Neuronal stem cell (in vitro differentiated cells): ENCODE measurements at regions not wholly inside any gene's neighbourhood (a gene's known extent, or its start where the extent isn't known, plus 50 kb on each side); places are given as distances from the start of the nearest gene placed in this dataset.

ENCODE experiments used
- DNase-seq: peaks from one replicate; pipeline ENCODE4 v3.0.0-alpha.2; 2013; ENCODE audit warnings: low spot score
- H2AFZ ChIP-seq: one replicate; pipeline ENCODE4 v1.6.1; 2013; ENCODE audit warnings: mild to moderate bottlenecking, low read length, inconsistent platforms
- H2AK5ac ChIP-seq: 2 replicates; pipeline ENCODE4 v1.6.1; 2013; ENCODE audit warnings: low read depth, mild to moderate bottlenecking, inconsistent platforms, low read length, moderate library complexity, mixed read lengths
- H2BK120ac ChIP-seq: 2 replicates; pipeline ENCODE4 v1.6.1; 2013; ENCODE audit warnings: low read depth, mild to moderate bottlenecking, inconsistent platforms, low read length, moderate library complexity, mixed read lengths
- H2BK12ac ChIP-seq: one replicate; pipeline ENCODE4 v1.6.1; 2013; ENCODE audit warnings: low read length, inconsistent platforms
- H2BK15ac ChIP-seq: 2 replicates; pipeline ENCODE4 v1.6.1; 2013; ENCODE audit warnings: mild to moderate bottlenecking, low read length, inconsistent platforms, mixed read lengths
- H2BK5ac ChIP-seq: one replicate; pipeline ENCODE4 v1.6.1; 2013; ENCODE audit warnings: inconsistent platforms, mild to moderate bottlenecking, low read length, moderate library complexity
- H3K14ac ChIP-seq: one replicate; pipeline ENCODE4 v1.6.1; 2013; ENCODE audit warnings: low read length, inconsistent platforms
- H3K18ac ChIP-seq: 2 replicates; pipeline ENCODE4 v1.6.1; 2013; ENCODE audit warnings: low read length, inconsistent platforms
- H3K23ac ChIP-seq: 2 replicates; pipeline ENCODE4 v1.6.1; 2013; ENCODE audit warnings: low read depth, mild to moderate bottlenecking, mixed read lengths, low read length, inconsistent platforms; ENCODE audit not compliant: poor library complexity
- H3K27ac ChIP-seq: replicated peaks from 3 replicates; pipeline ENCODE4 v1.5.1; 2013; ENCODE audit warnings: low read length, inconsistent platforms
- H3K27me3 ChIP-seq, 3 experiments: 2 replicates each; pipeline ENCODE4 v1.6.1; 2013; ENCODE audit warnings: low read length in 3 of 3, mild to moderate bottlenecking in 2 of 3, inconsistent platforms in 1 of 3, low read depth in 1 of 3, mixed read lengths in 1 of 3, moderate library complexity in 1 of 3; ENCODE audit not compliant: control insufficient read depth in 3 of 3, insufficient read depth in 3 of 3
- H3K36me3 ChIP-seq, 2 donors: replicated peaks in 1 of 2; 2 replicates each; pipeline ENCODE4 v1.6.1; 2013; ENCODE audit warnings: low read length in 2 of 2; ENCODE audit not compliant: control insufficient read depth in 2 of 2, insufficient read depth in 2 of 2
- H3K4ac ChIP-seq: 2 replicates; pipeline ENCODE4 v1.6.1; 2013; ENCODE audit warnings: inconsistent platforms, mild to moderate bottlenecking, low read length, moderate library complexity
- H3K4me1 ChIP-seq, 2 donors: 1 replicate in 1 of 2; 2 replicates in 1 of 2; pipeline ENCODE4 v1.6.1; 2013; ENCODE audit warnings: low read length in 2 of 2, low read depth in 1 of 2; ENCODE audit not compliant: control insufficient read depth in 2 of 2, insufficient read depth in 1 of 2
- H3K4me2 ChIP-seq: one replicate; pipeline ENCODE4 v1.6.1; 2013; ENCODE audit warnings: mild to moderate bottlenecking, low read length, inconsistent platforms; ENCODE audit not compliant: insufficient read depth, poor library complexity, severe bottlenecking
- H3K4me3 ChIP-seq, 2 donors: 2 replicates each; pipeline ENCODE4 v1.5.1; 2013; ENCODE audit warnings: low read length in 2 of 2, mild to moderate bottlenecking in 2 of 2, inconsistent platforms in 1 of 2, moderate library complexity in 1 of 2
- H3K79me1 ChIP-seq: one replicate; pipeline ENCODE4 v1.6.1; 2013; ENCODE audit warnings: low read depth, mild to moderate bottlenecking, inconsistent platforms, low read length, moderate library complexity
- H3K9ac ChIP-seq: one replicate; pipeline ENCODE4 v1.6.1; 2013; ENCODE audit warnings: mild to moderate bottlenecking, low read depth, low read length, inconsistent platforms; ENCODE audit not compliant: poor library complexity
- H3K9me3 ChIP-seq, 2 donors: replicated peaks in 1 of 2; 2 replicates each; pipeline versions ENCODE3 to v1.6.1; 2013; ENCODE audit warnings: low read length in 2 of 2, mild to moderate bottlenecking in 2 of 2, inconsistent platforms in 1 of 2, low read depth in 1 of 2, mixed read lengths in 1 of 2, moderate library complexity in 1 of 2; ENCODE audit not compliant: control insufficient read depth in 2 of 2, insufficient read depth in 1 of 2
- H4K8ac ChIP-seq: one replicate; pipeline ENCODE4 v1.6.1; 2013; ENCODE audit warnings: low read depth, mild to moderate bottlenecking, inconsistent platforms, low read length, moderate library complexity
- H4K91ac ChIP-seq: one replicate; pipeline ENCODE4 v1.6.1; 2013; ENCODE audit warnings: low read length, low read depth, mild to moderate bottlenecking, inconsistent platforms; ENCODE audit not compliant: poor library complexity
- WGBS, 2 donors: extraction: QIAGEN DNeasy Blood & Tissue Kit; methylation state at CpG; one replicate each; pipeline ENCODE4 v1.1.7; 2013; ENCODE audit warnings: missing lambda C conversion rate in 2 of 2, mixed read lengths in 1 of 2; ENCODE audit not compliant: insufficient read length in 2 of 2, insufficient replicate concordance in 1 of 2; ENCODE audit errors: extremely low coverage in 2 of 2; 5-methylcytosine and 5-hydroxymethylcytosine counted together

DNA sequence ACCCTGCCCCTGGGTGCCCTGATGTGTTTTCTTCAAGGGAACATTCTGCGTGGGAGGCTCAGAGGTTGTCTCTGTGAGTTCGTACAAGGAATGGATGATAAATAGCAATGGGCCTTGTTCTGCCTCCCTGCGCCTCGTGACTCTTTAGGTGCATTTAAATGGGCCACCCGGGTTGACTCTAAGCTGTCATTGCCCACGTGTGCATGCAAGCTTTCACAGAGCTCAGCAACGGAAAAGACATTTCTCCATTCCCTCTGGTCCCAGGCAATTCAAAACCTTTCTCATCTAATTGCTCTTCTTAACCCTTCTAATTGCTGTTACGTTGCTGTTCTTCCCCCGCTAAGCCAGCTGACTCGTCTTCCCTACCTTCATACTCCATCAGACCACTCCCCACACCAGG lies 71.5 kb upstream of the SDK2 start:
- H3K4ac ChIP-seq = no peak overlapping the region
- no peak overlapping the region for H2BK12ac ChIP-seq
- no peak overlapping the region for H4K91ac ChIP-seq
- H3K23ac ChIP-seq = no peak overlapping the region
- H2AFZ ChIP-seq = no peak overlapping the region
- no peak for DNase-seq
- H2BK5ac ChIP-seq = no peak overlapping the region
- H3K36me3 ChIP-seq = no peaks in the 10 kb centered on the region
- H2BK15ac ChIP-seq = no peak overlapping the region
- no peak overlapping the region for H4K8ac ChIP-seq
- H2BK120ac ChIP-seq = no peak overlapping the region
- peaks cover 16 to 19% of the 10 kb centered on the region in 2 donors for H3K4me1 ChIP-seq
- no CpG with 5 or more reads among the region's 10 CpGs for WGBS, 2 donors
- H3K14ac ChIP-seq = no peak overlapping the region
- no peak overlapping the region for H3K18ac ChIP-seq
- no peak overlapping the region for H3K27ac ChIP-seq
- H3K9me3 ChIP-seq = no peaks in the 10 kb centered on the region
- H3K27me3 ChIP-seq = peaks cover 0 to 44% (median 0%) of the 10 kb centered on the region in 3 experiments
- H3K4me2 ChIP-seq = no peak overlapping the region
- H2AK5ac ChIP-seq = no peak overlapping the region
- no peaks in the 10 kb centered on the region for H3K79me1 ChIP-seq
- no peak overlapping the region for H3K9ac ChIP-seq
- H3K4me3 ChIP-seq = no peak overlapping the region

- H3K4ac ChIP-seq = no peak overlapping the region
- no peak overlapping the region for H2BK12ac ChIP-seq
- no peak overlapping the region for H4K91ac ChIP-seq
- no peak overlapping the region for H2BK120ac ChIP-seq
- H3K4me2 ChIP-seq = no peak overlapping the region
- peak overlapping the region; percentile 31 for H3K18ac ChIP-seq
- no peak overlapping the region for H3K9ac ChIP-seq
- H3K14ac ChIP-seq = no peak overlapping the region
- H3K4me3 ChIP-seq = no peak overlapping the region
- no peak overlapping the region for H2AK5ac ChIP-seq
- no peak overlapping the region for H3K23ac ChIP-seq
- no peak overlapping the region for H2AFZ ChIP-seq
- no peak for DNase-seq
- no peaks in the 10 kb centered on the region for H3K9me3 ChIP-seq
- H3K27ac ChIP-seq = no peak overlapping the region
- H3K79me1 ChIP-seq = no peaks in the 10 kb centered on the region
- peaks cover 16 to 19% of the 10 kb centered on the region in 2 donors for H3K4me1 ChIP-seq
- no peak overlapping the region for H4K8ac ChIP-seq
- no peak overlapping the region for H2BK15ac ChIP-seq
- H3K27me3 ChIP-seq = peaks cover 0 to 35% (median 0%) of the 10 kb centered on the region in 3 experiments
- no CpG with 5 or more reads among the region's 5 CpGs for WGBS, 2 donors
- H3K36me3 ChIP-seq = no peaks in the 10 kb centered on the region
- H2BK5ac ChIP-seq = no peak overlapping the region
Measured at GRCh38 chr17:73717690-73718089, 73.4 kb upstream of the SDK2 start.

GRCh38 chr17:73718362-73718761 lies 74.1 kb upstream of the SDK2 start:
- no peak overlapping the region for H3K18ac ChIP-seq
- H2AK5ac ChIP-seq = no peak overlapping the region
- H3K9me3 ChIP-seq = no peaks in the 10 kb centered on the region
- H2BK120ac ChIP-seq = no peak overlapping the region
- no peak overlapping the region for H3K23ac ChIP-seq
- H3K4ac ChIP-seq = no peak overlapping the region
- H4K8ac ChIP-seq = no peak overlapping the region
- H3K4me3 ChIP-seq = no peak overlapping the region
- no peak overlapping the region for H2BK15ac ChIP-seq
- H2AFZ ChIP-seq = no peak overlapping the region
- H3K4me2 ChIP-seq = no peak overlapping the region
- H2BK12ac ChIP-seq = no peak overlapping the region
- H3K9ac ChIP-seq = no peak overlapping the region
- no peaks in the 10 kb centered on the region for H3K36me3 ChIP-seq
- H4K91ac ChIP-seq = no peak overlapping the region
- no peak overlapping the region for H2BK5ac ChIP-seq
- no peak for DNase-seq
- peaks cover 0 to 36% (median 0%) of the 10 kb centered on the region in 3 experiments for H3K27me3 ChIP-seq
- no peak overlapping the region for H3K27ac ChIP-seq
- H3K4me1 ChIP-seq = peaks cover 16 to 19% of the 10 kb centered on the region in 2 donors
- no peaks in the 10 kb centered on the region for H3K79me1 ChIP-seq
- H3K14ac ChIP-seq = no peak overlapping the region

DNA sequence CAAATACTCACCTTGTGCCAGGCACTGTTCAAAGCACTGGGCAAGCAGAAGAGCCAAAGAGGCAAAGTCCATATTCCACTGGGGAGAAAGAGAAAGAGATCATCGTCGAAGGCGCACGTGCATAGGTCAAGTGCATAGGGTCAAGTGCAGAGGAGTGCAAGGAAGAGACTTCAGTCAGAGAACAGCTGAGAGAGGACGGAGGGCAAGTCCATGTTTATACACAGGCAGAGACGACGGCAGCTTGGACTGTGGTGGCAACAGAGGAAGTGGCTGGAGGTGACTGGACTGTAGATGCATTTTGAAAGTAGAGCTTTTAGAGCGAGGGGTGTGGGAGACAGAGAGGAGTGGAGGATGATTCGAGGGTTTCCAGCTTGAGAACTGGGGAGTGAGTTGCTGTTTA lies 74.7 kb upstream of the SDK2 start:
- Histone ChIP-seq H4K91ac (no peak overlapping the region), H2BK5ac (no peak overlapping the region), H3K4me3 (no peak overlapping the region), H3K27ac (no peak overlapping the region), H3K79me1 (no peaks in the 10 kb centered on the region), H3K4ac (no peak overlapping the region), H3K23ac (no peak overlapping the region), H4K8ac (no peak overlapping the region), H3K4me2 (no peak overlapping the region), H3K18ac (peak overlapping the region; percentile 1), H3K9me3 (no peaks in the 10 kb centered on the region), H3K36me3 (no peaks in the 10 kb centered on the region), H3K4me1 (peaks cover 15 to 16% of the 10 kb centered on the region in 2 donors), H2AK5ac (no peak overlapping the region), H2AFZ (peak overlapping the region; percentile 88), H2BK120ac (no peak overlapping the region), H2BK12ac (peak overlapping the region; percentile 9), H3K14ac (no peak overlapping the region), H3K27me3 (peaks cover 0 to 33% (median 0%) of the 10 kb centered on the region in 3 experiments), H2BK15ac (no peak overlapping the region), H3K9ac (no peak overlapping the region)
- no CpG with 5 or more reads among the region's 9 CpGs for WGBS, 2 donors
- DNase-seq = no peak
